Hepatocyte (in vitro differentiated cells): ENCODE measurements at regions not wholly inside any gene's neighbourhood (a gene's known extent, or its start where the extent isn't known, plus 50 kb on each side); places are given as distances from the start of the nearest gene placed in this dataset.

Experiments used
- DNase-seq: peaks from one replicate; pipeline ENCODE4 v3.0.0-alpha.2; 2016; ENCODE audit warnings: low spot score
- H2AFZ ChIP-seq: fragments of 200-600 bp; sonication (generic); 2 replicates; pipeline ENCODE4 v1.6.0; 2016; ENCODE audit warnings: antibody characterized with exemption, mild to moderate bottlenecking
- H3K27ac ChIP-seq: fragments of 200-600 bp; sonication (generic); 2 replicates; pipeline ENCODE4 v1.5.1; 2016; ENCODE audit warnings: mild to moderate bottlenecking
- H3K27me3 ChIP-seq: fragments of 200-600 bp; sonication (generic); 2 replicates; pipeline ENCODE4 v1.6.1; 2016
- H3K36me3 ChIP-seq: fragments of 200-600 bp; sonication (generic); replicated peaks from 2 replicates; pipeline ENCODE4 v1.5.1; 2016; ENCODE audit warnings: low read depth; ENCODE audit not compliant: insufficient read depth
- H3K4me1 ChIP-seq: fragments of 200-600 bp; sonication (generic); 2 replicates; pipeline ENCODE4 v1.5.1; 2016; ENCODE audit warnings: mild to moderate bottlenecking, moderate library complexity; ENCODE audit not compliant: insufficient read depth
- H3K4me2 ChIP-seq: fragments of 200-600 bp; sonication (generic); 2 replicates; pipeline ENCODE4 v1.6.0; 2016
- H3K4me3 ChIP-seq: fragments of 200-600 bp; sonication (generic); 2 replicates; pipeline ENCODE4 v1.5.1; 2016; ENCODE audit warnings: mild to moderate bottlenecking
- H3K79me2 ChIP-seq: fragments of 200-600 bp; sonication (generic); 2 replicates; pipeline ENCODE4 v1.6.0; 2017; ENCODE audit warnings: mild to moderate bottlenecking
- H3K9me2 ChIP-seq: fragments of 200-600 bp; sonication (generic); replicated peaks from 2 replicates; pipeline ENCODE4 v1.6.0; 2017; ENCODE audit warnings: mild to moderate bottlenecking; ENCODE audit not compliant: insufficient read depth
- H3K9me3 ChIP-seq: fragments of 200-600 bp; sonication (generic); 2 replicates; pipeline ENCODE4 v1.5.1; 2016; ENCODE audit warnings: low read depth, mild to moderate bottlenecking
- H4K20me1 ChIP-seq: fragments of 200-600 bp; sonication (generic); 2 replicates; pipeline ENCODE4 v1.6.0; 2016; ENCODE audit warnings: mild to moderate bottlenecking; ENCODE audit not compliant: insufficient read depth, poor library complexity, severe bottlenecking
- CTCF ChIP-seq: fragments of 200-600 bp; sonication (generic); IDR thresholded peaks from 2 replicates; pipeline ENCODE4 v1.5.1; 2016; ENCODE audit warnings: antibody characterized with exemption, mild to moderate bottlenecking; ENCODE audit not compliant: poor library complexity
- EZH2 ChIP-seq: fragments of 200-600 bp; sonication (generic); IDR thresholded peaks from 2 replicates; pipeline ENCODE4 v1.6.1; 2016; ENCODE audit warnings: antibody characterized with exemption, mild to moderate bottlenecking, borderline replicate concordance
- EZH2phosphoT487 ChIP-seq: fragments of 200-600 bp; sonication (generic); IDR thresholded peaks from one replicate; pipeline ENCODE4 v1.6.1; 2018; ENCODE audit warnings: antibody characterized with exemption, mild to moderate bottlenecking, low read depth, moderate library complexity; ENCODE audit not compliant: unreplicated experiment, severe bottlenecking
- WGBS: methylation state at CpG from one replicate; pipeline ENCODE4 v1.1.6; 2016; ENCODE audit warnings: low lambda C conversion rate; ENCODE audit errors: missing lambda C conversion rate; 5-methylcytosine and 5-hydroxymethylcytosine counted together

DNA sequence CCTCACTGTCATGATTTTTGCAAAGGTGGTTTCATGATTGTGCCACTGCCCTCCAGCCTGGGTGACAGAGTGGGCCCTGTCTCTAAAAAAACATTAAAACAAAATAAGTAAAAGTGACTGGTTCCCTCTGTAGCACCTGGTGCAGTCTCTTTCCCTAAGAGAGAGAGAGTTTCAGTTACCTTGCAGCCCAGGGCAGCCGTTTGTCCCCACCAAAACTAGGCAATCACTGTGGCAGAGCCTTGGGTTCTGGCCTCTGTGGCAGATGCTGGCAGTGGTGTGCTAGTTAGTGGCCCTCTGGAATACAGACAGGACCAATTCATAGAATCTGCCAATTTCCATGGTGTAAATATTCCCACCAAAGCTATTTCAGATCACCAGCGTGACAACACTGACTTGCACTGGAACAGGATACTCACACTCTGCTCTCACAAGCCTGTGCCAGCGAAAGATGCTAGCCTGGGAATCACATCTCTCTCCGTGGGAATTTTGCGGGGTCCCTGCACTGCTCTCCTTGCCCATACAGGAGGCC is 108.7 kb downstream of the TLR5 start:
- no peaks in the 10 kb centered on the region for H3K79me2 ChIP-seq
- no peaks in the 10 kb centered on the region for H3K9me2 ChIP-seq
- H3K4me1 ChIP-seq, result no peaks in the 10 kb centered on the region
- WGBS, result 89% methylated on average over 5 of the region's 5 CpGs
- no peaks in the 10 kb centered on the region for H3K36me3 ChIP-seq
- H2AFZ ChIP-seq, result no peak overlapping the region
- H3K9me3 ChIP-seq, result no peaks in the 10 kb centered on the region
- no peaks in the 10 kb centered on the region for H3K27me3 ChIP-seq
- no peaks in the 10 kb centered on the region for H4K20me1 ChIP-seq
- H3K27ac ChIP-seq, result no peak overlapping the region
- no peak overlapping the region for H3K4me2 ChIP-seq
- TF ChIP-seq EZH2 (no peak), CTCF (no peak), EZH2phosphoT487 (no peak)
- no peak overlapping the region for H3K4me3 ChIP-seq
- no peak for DNase-seq

DNA sequence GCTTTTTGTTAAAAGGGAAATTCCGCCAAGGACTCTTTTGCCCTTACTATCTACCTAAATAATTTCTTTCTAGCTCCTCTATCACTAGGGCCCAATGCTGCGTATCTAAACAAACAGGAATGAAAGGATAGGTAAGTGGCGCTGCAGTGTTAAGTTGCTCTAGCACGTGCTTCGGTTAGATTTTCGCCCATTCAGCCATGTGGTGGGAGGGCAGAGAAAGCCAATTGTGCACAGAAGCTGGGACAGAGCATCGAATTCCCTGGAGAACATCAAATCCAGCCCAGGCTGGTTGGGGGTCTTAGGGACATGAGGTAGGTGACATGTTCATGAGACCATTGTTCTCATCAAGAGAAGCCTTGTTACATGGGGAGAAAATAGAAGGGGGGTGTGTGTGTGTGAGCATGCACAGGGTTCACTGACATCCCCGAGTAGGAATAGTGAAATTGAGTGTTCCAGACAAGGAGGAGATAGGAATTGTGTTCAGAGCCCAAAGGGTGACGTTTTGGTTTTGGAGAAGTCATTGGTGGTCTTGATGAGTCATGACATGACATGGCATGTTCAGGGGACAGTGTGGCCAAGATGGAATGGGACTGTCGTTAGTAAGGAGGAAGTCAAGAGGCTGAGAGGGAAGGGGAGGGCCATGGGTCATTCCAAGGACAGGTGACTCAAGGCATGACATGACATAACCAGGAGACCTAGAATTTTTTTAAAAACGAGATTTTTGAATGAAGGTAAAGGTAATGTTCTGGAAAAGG is 107.1 kb downstream of the TLR5 start:
- H3K4me3 ChIP-seq, result no peak overlapping the region
- no peaks in the 10 kb centered on the region for H3K79me2 ChIP-seq
- H3K27me3 ChIP-seq, result no peaks in the 10 kb centered on the region
- H4K20me1 ChIP-seq, result no peaks in the 10 kb centered on the region
- H3K4me2 ChIP-seq, result no peak overlapping the region
- no peaks in the 10 kb centered on the region for H3K9me2 ChIP-seq
- H2AFZ ChIP-seq, result no peak overlapping the region
- no peaks in the 10 kb centered on the region for H3K4me1 ChIP-seq
- no peak overlapping the region for H3K27ac ChIP-seq
- no peak for TF ChIP-seq EZH2phosphoT487
- TF ChIP-seq EZH2, result no peak
- TF ChIP-seq CTCF, result no peak
- no peaks in the 10 kb centered on the region for H3K9me3 ChIP-seq
- 83% methylated on average over 11 of the region's 11 CpGs for WGBS
- H3K36me3 ChIP-seq, result no peaks in the 10 kb centered on the region
- DNase-seq, result no peak

GRCh38 chr1:223036479-223036845 is 106.6 kb downstream of the TLR5 start:
- TF ChIP-seq CTCF (no peak), EZH2 (no peak), EZH2phosphoT487 (no peak)
- H3K9me3 ChIP-seq, result no peaks in the 10 kb centered on the region
- no peaks in the 10 kb centered on the region for H3K79me2 ChIP-seq
- no peaks in the 10 kb centered on the region for H3K27me3 ChIP-seq
- H2AFZ ChIP-seq, result no peak overlapping the region
- WGBS, result 80% methylated on average over 6 of the region's 6 CpGs
- H3K36me3 ChIP-seq, result no peaks in the 10 kb centered on the region
- H3K9me2 ChIP-seq, result no peaks in the 10 kb centered on the region
- no peak overlapping the region for H3K27ac ChIP-seq
- H3K4me2 ChIP-seq, result no peak overlapping the region
- no peaks in the 10 kb centered on the region for H3K4me1 ChIP-seq
- no peaks in the 10 kb centered on the region for H4K20me1 ChIP-seq
- H3K4me3 ChIP-seq, result no peak overlapping the region
- no peak for DNase-seq
